ENCODE measurements at regions not wholly inside any gene's neighbourhood (a gene's known extent, or its start where the extent isn't known, plus 50 kb on each side); places are given as distances from the start of the nearest gene placed in this dataset.

GRCh38 chr7:47685712-47686376 is 103.9 kb upstream of the TNS3 start:
- TF ChIP-seq CTCF (IDR thresholded peaks at IDR 0.05; ENCODE audit: poor library complexity) (no peak), EZH2 (IDR thresholded peaks at IDR 0.05; ENCODE audit: borderline replicate concordance) (no peak)
